Nephron (organoid): ENCODE measurements at regions not wholly inside any gene's neighbourhood (a gene's known extent, or its start where the extent isn't known, plus 50 kb on each side); places are given as distances from the start of the nearest gene placed in this dataset.

ENCODE experiments used
- H3K27ac Mint-ChIP-seq, 3 experiments: 2 replicates each; pipeline ENCODE4 v1.8.0; 2020; ENCODE audit warnings: mixed read lengths in 3 of 3, mild to moderate bottlenecking in 2 of 3, moderate library complexity in 1 of 3
- H3K27me3 Mint-ChIP-seq: 2 replicates; pipeline ENCODE4 v1.8.0; 2021; ENCODE audit warnings: low read depth, mild to moderate bottlenecking, moderate library complexity, mixed read lengths
- H3K36me3 Mint-ChIP-seq: 2 replicates; pipeline ENCODE4 v1.8.0; 2020; ENCODE audit warnings: low read depth, mixed read lengths
- H3K4me1 Mint-ChIP-seq: 2 replicates; pipeline ENCODE4 v1.8.0; 2020; ENCODE audit warnings: mixed read lengths
- H3K4me3 Mint-ChIP-seq, 3 experiments: 2 replicates each; pipeline ENCODE4 v1.8.0; 2020; ENCODE audit warnings: mild to moderate bottlenecking in 3 of 3, mixed read lengths in 3 of 3, moderate library complexity in 2 of 3
- H3K9me3 Mint-ChIP-seq: 2 replicates; pipeline ENCODE4 v1.8.0; 2020; ENCODE audit warnings: mixed read lengths
- CTCF ChIP-seq, 3 experiments: fragments of 200-600 bp; sonication (generic); IDR thresholded peaks; one replicate each; pipeline ENCODE4 v1.5.0; 2021; ENCODE audit warnings: antibody characterized with exemption in 3 of 3; ENCODE audit not compliant: unreplicated experiment in 3 of 3

GRCh38 chr4:162804351-162804924 lies 362.3 kb downstream of the NAF1 start:
- H3K4me1 Mint-ChIP-seq: no peaks in the 10 kb centered on the region
- no peak for TF ChIP-seq CTCF (IDR thresholded peaks at IDR 0.05; ENCODE audit: unreplicated experiment in 3 of 3)
- H3K4me3 Mint-ChIP-seq: no peak overlapping the region
- no peaks in the 10 kb centered on the region for H3K36me3 Mint-ChIP-seq
- no peak overlapping the region for H3K27ac Mint-ChIP-seq
- peaks cover 11% of the 10 kb centered on the region for H3K9me3 Mint-ChIP-seq
- no peaks in the 10 kb centered on the region for H3K27me3 Mint-ChIP-seq

- no peak overlapping the region for H3K4me3 Mint-ChIP-seq
- peaks cover 11% of the 10 kb centered on the region for H3K9me3 Mint-ChIP-seq
- H3K36me3 Mint-ChIP-seq: no peaks in the 10 kb centered on the region
- no peaks in the 10 kb centered on the region for H3K27me3 Mint-ChIP-seq
- no peaks in the 10 kb centered on the region for H3K4me1 Mint-ChIP-seq
- no peak for TF ChIP-seq CTCF (IDR thresholded peaks at IDR 0.05; ENCODE audit: unreplicated experiment in 3 of 3)
- H3K27ac Mint-ChIP-seq: no peak overlapping the region
Measured at GRCh38 chr4:162803378-162803777, 363.3 kb downstream of the NAF1 start.

- Mint-ChIP-seq H3K4me1 (no peaks in the 10 kb centered on the region), H3K27me3 (no peaks in the 10 kb centered on the region), H3K36me3 (no peaks in the 10 kb centered on the region), H3K9me3 (peaks cover 11% of the 10 kb centered on the region), H3K27ac (no peak overlapping the region), H3K4me3 (no peak overlapping the region)
- TF ChIP-seq CTCF (IDR thresholded peaks at IDR 0.05; ENCODE audit: unreplicated experiment in 3 of 3): no peak
Measured at GRCh38 chr4:162797108-162797507, 369.6 kb downstream of the NAF1 start.

GRCh38 chr4:162793571-162793970 lies 373.1 kb downstream of the NAF1 start:
- H3K27ac Mint-ChIP-seq: no peak overlapping the region
- H3K9me3 Mint-ChIP-seq: no peaks in the 10 kb centered on the region

GRCh38 chr4:162793004-162793403 lies 373.7 kb downstream of the NAF1 start:
- Mint-ChIP-seq H3K9me3 (no peaks in the 10 kb centered on the region), H3K27ac (no peak overlapping the region), H3K4me3 (no peak overlapping the region), H3K27me3 (no peaks in the 10 kb centered on the region), H3K36me3 (no peaks in the 10 kb centered on the region), H3K4me1 (no peaks in the 10 kb centered on the region)
- no peak for TF ChIP-seq CTCF (IDR thresholded peaks at IDR 0.05; ENCODE audit: unreplicated experiment in 3 of 3)

More at GRCh38 chr4:162793571-162793970, 373.1 kb downstream of the NAF1 start:
- H3K36me3 Mint-ChIP-seq: no peaks in the 10 kb centered on the region
- no peaks in the 10 kb centered on the region for H3K4me1 Mint-ChIP-seq
- no peak overlapping the region for H3K4me3 Mint-ChIP-seq
- TF ChIP-seq CTCF (IDR thresholded peaks at IDR 0.05; ENCODE audit: unreplicated experiment in 3 of 3): no peak
- H3K27me3 Mint-ChIP-seq: no peaks in the 10 kb centered on the region

- TF ChIP-seq CTCF (IDR thresholded peaks at IDR 0.05; ENCODE audit: unreplicated experiment in 3 of 3): no peak
- H3K4me1 Mint-ChIP-seq: no peaks in the 10 kb centered on the region
- H3K27ac Mint-ChIP-seq: no peak overlapping the region
- no peaks in the 10 kb centered on the region for H3K27me3 Mint-ChIP-seq
- H3K36me3 Mint-ChIP-seq: no peaks in the 10 kb centered on the region
- no peak overlapping the region for H3K4me3 Mint-ChIP-seq
- no peaks in the 10 kb centered on the region for H3K9me3 Mint-ChIP-seq
Measured at GRCh38 chr4:162791226-162791625, 375.5 kb downstream of the NAF1 start.
